Coronary artery (tissue), 2 donors: ENCODE measurements at regions not wholly inside any gene's neighbourhood (a gene's known extent, or its start where the extent isn't known, plus 50 kb on each side); places are given as distances from the start of the nearest gene placed in this dataset.

Experiments
- DNase-seq: peaks from one replicate; pipeline ENCODE4 v3.0.0-alpha.2; 2017; ENCODE audit warnings: low spot score
- H3K27ac ChIP-seq, 2 donors: fragments of 200-600 bp; sonication (generic); one replicate each; pipeline ENCODE4 v1.5.1; 2016 to 2019
- H3K4me3 ChIP-seq: fragments of 200-600 bp; sonication (generic); 2 replicates; pipeline ENCODE4 v1.5.1; 2016; ENCODE audit warnings: mild to moderate bottlenecking, moderate library complexity
- TF ChIP-seq, protein P1 (sequence below): fragments of 200-600 bp; sonication (generic); IDR thresholded peaks from one replicate; pipeline ENCODE4 v1.5.1; 2019; ENCODE audit warnings: antibody characterized with exemption

- Histone ChIP-seq H3K27ac (no peak overlapping the region), H3K4me3 (no peak overlapping the region)
- TF ChIP-seq, protein P1, sequence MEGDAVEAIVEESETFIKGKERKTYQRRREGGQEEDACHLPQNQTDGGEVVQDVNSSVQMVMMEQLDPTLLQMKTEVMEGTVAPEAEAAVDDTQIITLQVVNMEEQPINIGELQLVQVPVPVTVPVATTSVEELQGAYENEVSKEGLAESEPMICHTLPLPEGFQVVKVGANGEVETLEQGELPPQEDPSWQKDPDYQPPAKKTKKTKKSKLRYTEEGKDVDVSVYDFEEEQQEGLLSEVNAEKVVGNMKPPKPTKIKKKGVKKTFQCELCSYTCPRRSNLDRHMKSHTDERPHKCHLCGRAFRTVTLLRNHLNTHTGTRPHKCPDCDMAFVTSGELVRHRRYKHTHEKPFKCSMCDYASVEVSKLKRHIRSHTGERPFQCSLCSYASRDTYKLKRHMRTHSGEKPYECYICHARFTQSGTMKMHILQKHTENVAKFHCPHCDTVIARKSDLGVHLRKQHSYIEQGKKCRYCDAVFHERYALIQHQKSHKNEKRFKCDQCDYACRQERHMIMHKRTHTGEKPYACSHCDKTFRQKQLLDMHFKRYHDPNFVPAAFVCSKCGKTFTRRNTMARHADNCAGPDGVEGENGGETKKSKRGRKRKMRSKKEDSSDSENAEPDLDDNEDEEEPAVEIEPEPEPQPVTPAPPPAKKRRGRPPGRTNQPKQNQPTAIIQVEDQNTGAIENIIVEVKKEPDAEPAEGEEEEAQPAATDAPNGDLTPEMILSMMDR = no peak
- DNase-seq = peak; percentile 35
These were observed 143.8 kb downstream of the TPRA1 start for GRCh38 chr3:127446756-127447155.

DNA sequence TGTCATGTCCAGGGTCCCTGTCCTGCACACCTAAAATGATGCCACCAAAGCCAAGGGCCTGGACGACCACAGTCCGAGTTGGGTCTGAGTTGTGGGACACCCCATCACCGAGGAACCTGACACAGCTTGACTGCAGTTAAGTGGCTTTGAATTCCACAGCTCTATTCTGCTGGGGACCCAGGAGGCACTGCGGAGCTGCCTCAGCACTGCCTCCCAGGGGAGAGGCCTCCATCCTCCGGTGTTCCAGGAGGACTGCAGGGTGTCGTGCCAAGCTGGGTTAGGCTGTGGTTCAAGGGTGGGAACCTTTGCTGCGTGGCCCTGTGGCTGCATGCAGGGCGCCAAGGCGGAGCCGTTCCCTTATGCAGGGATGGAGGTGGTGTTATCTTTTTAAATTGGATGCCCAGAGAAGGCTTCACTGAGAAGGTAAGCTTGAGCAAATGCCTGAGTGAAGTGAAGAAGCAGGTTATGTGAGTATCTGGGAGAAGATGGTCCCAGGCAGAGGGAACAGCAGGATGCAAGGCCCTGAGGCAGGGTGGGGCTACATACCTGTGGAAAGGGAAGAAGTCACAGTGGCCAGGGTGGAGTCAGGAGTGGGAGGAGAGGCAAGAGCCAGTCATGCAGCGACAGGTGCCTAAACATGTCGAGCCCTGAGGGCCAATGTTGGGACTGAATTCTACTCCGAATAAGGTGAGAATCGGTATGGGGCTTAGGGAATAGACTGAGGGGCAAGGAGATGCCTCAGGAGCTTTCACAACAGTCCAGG, 144.8 kb downstream of the TPRA1 start:
- DNase-seq = peak; percentile 55
- TF ChIP-seq, protein P1 = no peak
- Histone ChIP-seq H3K4me3 (no peak overlapping the region), H3K27ac (no peak overlapping the region)

GRCh38 chr3:127444761-127445160, 145.8 kb downstream of the TPRA1 start:
- Histone ChIP-seq H3K27ac (no peak overlapping the region), H3K4me3 (no peak overlapping the region)
- TF ChIP-seq, protein P1 = no peak
- no peak for DNase-seq

GRCh38 chr3:127443581-127444375, 146.8 kb downstream of the TPRA1 start:
- no peak overlapping the region for H3K27ac ChIP-seq
- TF ChIP-seq, protein P1 = no peak
- peak; percentile 58 for DNase-seq
- H3K4me3 ChIP-seq = no peak overlapping the region

- peak; percentile 53 for DNase-seq
- no peak overlapping the region for H3K27ac ChIP-seq
- TF ChIP-seq, protein P1 = no peak
These were observed 148.0 kb downstream of the TPRA1 start for GRCh38 chr3:127442506-127442905.

DNA sequence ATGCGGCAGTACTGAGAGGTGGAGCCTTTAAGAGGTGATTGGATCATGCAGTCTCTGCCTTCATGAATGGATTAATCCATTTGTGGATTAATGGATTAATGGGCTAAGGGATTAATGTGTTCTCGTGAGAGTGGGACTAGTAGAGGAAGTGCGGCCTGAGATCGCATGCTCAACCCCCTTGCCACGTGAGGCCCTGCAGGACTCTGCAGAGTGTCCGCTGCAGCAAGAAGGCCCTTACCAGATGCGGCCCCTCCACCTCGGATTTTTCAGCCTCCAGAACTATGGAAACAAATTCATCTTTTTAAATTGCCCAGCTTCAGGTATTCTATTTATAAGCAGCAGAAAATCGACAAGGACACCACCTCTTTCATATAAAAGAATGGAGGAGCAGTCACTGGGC, 148.8 kb downstream of the TPRA1 start:
- H3K27ac ChIP-seq = no peak overlapping the region
- TF ChIP-seq, protein P1 = no peak
- DNase-seq = peak; percentile 49
- H3K4me3 ChIP-seq = no peak overlapping the region

More at GRCh38 chr3:127442506-127442905, 148.0 kb downstream of the TPRA1 start:
- no peak overlapping the region for H3K4me3 ChIP-seq
